A549 (cell line): ENCODE measurements at regions not wholly inside any gene's neighbourhood (a gene's known extent, or its start where the extent isn't known, plus 50 kb on each side); places are given as distances from the start of the nearest gene placed in this dataset.

Experiments
- ATAC-seq, 2 experiments: fragments of 200-7000 bp in 1 of 2; fragments of >200 bp in 1 of 2; cut with Nextera tagmentation in 1 of 2; cut with Tn5 transposase in 1 of 2; 3 replicates each; pipeline versions ENCODE4 v1.8.0 to v1.9.1; 2018 to 2020; ENCODE audit warnings: mild to moderate bottlenecking in 1 of 2, moderate library complexity in 1 of 2
- CTCF ChIA-PET: fragments of 300-600 bp; sonication (Branson Sonifier 250); formaldehyde crosslinking; extraction: SDS; loops from one replicate; lab custom pipeline; 2021; ENCODE audit warnings: antibody characterized with exemption, inconsistent platforms; lab: Yijun Ruan, JAX
- POLR2A ChIA-PET: fragments of 350-600 bp; formaldehyde crosslinking; extraction: SDS; loops from one replicate; lab custom pipeline; 2021; ENCODE audit warnings: antibody characterized with exemption, inconsistent platforms; lab: Yijun Ruan, JAX
- DNase-seq, 2 experiments: peaks; one replicate each; pipeline versions ENCODE4 v3.0.0 to v3.0.0-alpha.2; 2011 to 2016; ENCODE audit warnings: low read depth in 1 of 2, low spot score in 1 of 2
- FAIRE-seq: peaks from 2 replicates; lab custom pipeline; 2011; peaks lifted over from hg19 to GRCh38; lab: Jason Lieb, UNC
- H3K27ac ChIP-seq, 2 experiments: fragments of >200 bp; sonication (Bioruptor Twin); formaldehyde crosslinking; 3 replicates each; pipeline ENCODE4 v1.5.1; 2016 to 2017
- H3K4me1 ChIP-seq: fragments of >200 bp; sonication (Bioruptor Twin); formaldehyde crosslinking; 3 replicates; pipeline ENCODE4 v1.6.1; 2016
- H3K4me2 ChIP-seq: fragments of >200 bp; sonication (Bioruptor Twin); formaldehyde crosslinking; 3 replicates; pipeline ENCODE4 v1.6.1; 2016
- H3K4me3 ChIP-seq: fragments of >200 bp; sonication (Bioruptor Twin); formaldehyde crosslinking; 3 replicates; pipeline ENCODE4 v1.5.1; 2016
- H3K9me3 ChIP-seq: fragments of >200 bp; sonication (Bioruptor Twin); formaldehyde crosslinking; 3 replicates; pipeline ENCODE4 v1.6.1; 2016
- CBX8 ChIP-seq: fragments of 200-600 bp; sonication (generic); IDR thresholded peaks from 2 replicates; pipeline ENCODE4 v1.6.1; 2016
- CHD2 ChIP-seq: fragments of 150-350 bp; IDR thresholded peaks from 2 replicates; pipeline ENCODE4 v1.6.1; 2014; ENCODE audit warnings: low read length; ENCODE audit not compliant: partially characterized antibody
- EHMT2 ChIP-seq: fragments of 200-600 bp; sonication (generic); IDR thresholded peaks from 2 replicates; pipeline ENCODE4 v1.6.1; 2016; ENCODE audit warnings: antibody characterized with exemption, low read depth, mild to moderate bottlenecking, moderate library complexity
- EP300 ChIP-seq, 2 experiments: fragments of >200 bp; sonication (Bioruptor Twin); formaldehyde crosslinking; IDR thresholded peaks; 2 replicates in 1 of 2; 3 replicates in 1 of 2; pipeline ENCODE4 v1.6.1; 2016 to 2017
- ESRRA ChIP-seq: fragments of 150-350 bp; IDR thresholded peaks from 2 replicates; pipeline ENCODE4 v1.6.1; 2014; ENCODE audit warnings: mild to moderate bottlenecking, low read length, borderline replicate concordance
- FOSL2 ChIP-seq, 2 experiments: fragments of 450-650 bp in 1 of 2; fragments of >200 bp in 1 of 2; sonication (Bioruptor Twin) in 1 of 2; formaldehyde crosslinking; IDR thresholded peaks; 2 replicates each; pipeline versions ENCODE4 v1.5.0 to v1.6.1; 2016 to 2020; ENCODE audit warnings: mild to moderate bottlenecking in 1 of 2, moderate library complexity in 1 of 2
- FOXS1 ChIP-seq: fragments of 250-450 bp; sonication (Bioruptor Pico); IDR thresholded peaks from 2 replicates; pipeline ENCODE4 v1.5.0; 2020; ENCODE audit warnings: mild to moderate bottlenecking, moderate library complexity
- HDAC2 ChIP-seq: fragments of 200-600 bp; sonication (generic); IDR thresholded peaks from 2 replicates; pipeline ENCODE4 v1.6.1; 2016
- HOXB13 ChIP-seq: fragments of 250-450 bp; sonication (Bioruptor Pico); IDR thresholded peaks from 2 replicates; pipeline ENCODE4 v1.5.0; 2020; ENCODE audit warnings: low read depth, mild to moderate bottlenecking, moderate library complexity
- KDM1A ChIP-seq: fragments of 200-600 bp; sonication (generic); IDR thresholded peaks from 2 replicates; pipeline ENCODE4 v1.6.1; 2016; ENCODE audit warnings: low read depth, mild to moderate bottlenecking
- KDM5A ChIP-seq: fragments of 200-600 bp; sonication (generic); IDR thresholded peaks from 2 replicates; pipeline ENCODE4 v1.6.1; 2016; ENCODE audit warnings: antibody characterized with exemption, mild to moderate bottlenecking
- MAFK ChIP-seq: fragments of 450-650 bp; IDR thresholded peaks from 2 replicates; pipeline ENCODE4 v1.6.1; 2014; ENCODE audit not compliant: partially characterized antibody
- MAZ ChIP-seq: fragments of 150-350 bp; IDR thresholded peaks from 2 replicates; pipeline ENCODE4 v1.6.1; 2014; ENCODE audit warnings: antibody characterized with exemption, low read depth, low read length, borderline replicate concordance
- MYC ChIP-seq: IDR thresholded peaks from 2 replicates; pipeline ENCODE4 v1.6.1; 2012; ENCODE audit warnings: mild to moderate bottlenecking, inconsistent platforms, low read length, improper control_type of control experiment, borderline replicate concordance
- RARB ChIP-seq: fragments of 250-450 bp; sonication (Bioruptor Pico); IDR thresholded peaks from 2 replicates; pipeline ENCODE4 v1.8.0; 2021; ENCODE audit warnings: mild to moderate bottlenecking, moderate library complexity
- RCOR1 ChIP-seq: fragments of 150-350 bp; IDR thresholded peaks from 2 replicates; pipeline ENCODE4 v1.6.1; 2014; ENCODE audit warnings: antibody characterized with exemption, low read length, low read depth
- RFX5 ChIP-seq: fragments of 450-650 bp; IDR thresholded peaks from 2 replicates; pipeline ENCODE4 v1.7.1; 2014; ENCODE audit warnings: antibody characterized with exemption, mild to moderate bottlenecking, moderate library complexity
- SREBF2 ChIP-seq: fragments of 450-650 bp; IDR thresholded peaks from 2 replicates; pipeline ENCODE4 v1.6.1; 2014; ENCODE audit warnings: mild to moderate bottlenecking, moderate library complexity
- whole genome bisulfite sequencing: methylation state at CpG from one replicate; pipeline ENCODE4 v1.1.6; 2017; ENCODE audit errors: missing lambda C conversion rate; 5-methylcytosine and 5-hydroxymethylcytosine counted together
- TF ChIP-seq, protein P1 (sequence below): IDR thresholded peaks from 2 replicates; pipeline ENCODE4 v1.6.1; 2012; ENCODE audit warnings: low read depth, borderline replicate concordance
- TF ChIP-seq, protein P2 (sequence below): fragments of >200 bp; sonication (Bioruptor Twin); formaldehyde crosslinking; IDR thresholded peaks from 3 replicates; pipeline ENCODE4 v1.6.1; 2016
- TF ChIP-seq, protein P3 (sequence below): fragments of 450-650 bp; IDR thresholded peaks from 2 replicates; pipeline ENCODE4 v1.6.1; 2014; ENCODE audit warnings: antibody characterized with exemption
- TF ChIP-seq, protein P4 (sequence below): fragments of 250-450 bp; sonication (Bioruptor Pico); IDR thresholded peaks from 2 replicates; pipeline ENCODE4 v1.5.0; 2021; ENCODE audit warnings: mild to moderate bottlenecking, moderate library complexity, borderline replicate concordance
- TF ChIP-seq, protein P5 (sequence below): fragments of >200 bp; sonication (Bioruptor Twin); formaldehyde crosslinking; IDR thresholded peaks from 3 replicates; pipeline ENCODE4 v1.5.1; 2016

DNA sequence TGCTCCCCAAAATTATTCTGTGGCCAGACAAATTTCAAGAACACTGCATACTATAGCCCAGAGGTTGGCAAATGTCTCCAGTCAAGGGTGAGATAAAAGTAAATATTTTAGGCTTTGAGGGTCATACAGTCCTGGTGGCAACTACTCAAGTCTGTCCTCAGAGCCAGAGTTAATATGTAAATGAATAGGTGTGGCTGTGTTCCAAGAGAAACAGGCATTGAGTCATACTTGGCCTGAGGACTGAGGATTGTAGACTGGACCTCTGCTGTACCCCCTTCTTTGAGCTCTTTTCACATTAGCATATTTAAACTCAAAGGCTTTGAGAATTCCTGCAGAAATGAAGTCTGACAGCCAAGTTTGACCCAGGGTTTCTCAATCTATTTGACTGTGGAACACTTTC lies 129.2 kb upstream of the PTCH1 start:
- TF ChIP-seq, protein P1, sequence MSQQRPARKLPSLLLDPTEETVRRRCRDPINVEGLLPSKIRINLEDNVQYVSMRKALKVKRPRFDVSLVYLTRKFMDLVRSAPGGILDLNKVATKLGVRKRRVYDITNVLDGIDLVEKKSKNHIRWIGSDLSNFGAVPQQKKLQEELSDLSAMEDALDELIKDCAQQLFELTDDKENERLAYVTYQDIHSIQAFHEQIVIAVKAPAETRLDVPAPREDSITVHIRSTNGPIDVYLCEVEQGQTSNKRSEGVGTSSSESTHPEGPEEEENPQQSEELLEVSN = no peak
- TF ChIP-seq, protein P2, sequence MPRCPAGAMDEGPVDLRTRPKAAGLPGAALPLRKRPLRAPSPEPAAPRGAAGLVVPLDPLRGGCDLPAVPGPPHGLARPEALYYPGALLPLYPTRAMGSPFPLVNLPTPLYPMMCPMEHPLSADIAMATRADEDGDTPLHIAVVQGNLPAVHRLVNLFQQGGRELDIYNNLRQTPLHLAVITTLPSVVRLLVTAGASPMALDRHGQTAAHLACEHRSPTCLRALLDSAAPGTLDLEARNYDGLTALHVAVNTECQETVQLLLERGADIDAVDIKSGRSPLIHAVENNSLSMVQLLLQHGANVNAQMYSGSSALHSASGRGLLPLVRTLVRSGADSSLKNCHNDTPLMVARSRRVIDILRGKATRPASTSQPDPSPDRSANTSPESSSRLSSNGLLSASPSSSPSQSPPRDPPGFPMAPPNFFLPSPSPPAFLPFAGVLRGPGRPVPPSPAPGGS = no peak
- TF ChIP-seq HOXB13 (CRISPR knock-in tag) = no peak
- TF ChIP-seq, protein P3, sequence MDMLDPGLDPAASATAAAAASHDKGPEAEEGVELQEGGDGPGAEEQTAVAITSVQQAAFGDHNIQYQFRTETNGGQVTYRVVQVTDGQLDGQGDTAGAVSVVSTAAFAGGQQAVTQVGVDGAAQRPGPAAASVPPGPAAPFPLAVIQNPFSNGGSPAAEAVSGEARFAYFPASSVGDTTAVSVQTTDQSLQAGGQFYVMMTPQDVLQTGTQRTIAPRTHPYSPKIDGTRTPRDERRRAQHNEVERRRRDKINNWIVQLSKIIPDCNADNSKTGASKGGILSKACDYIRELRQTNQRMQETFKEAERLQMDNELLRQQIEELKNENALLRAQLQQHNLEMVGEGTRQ = no peak
- TF ChIP-seq SREBF2 = no peak
- no peak for TF ChIP-seq FOXS1 (CRISPR knock-in tag)
- no peak for TF ChIP-seq ESRRA
- TF ChIP-seq KDM1A = no peak
- TF ChIP-seq MYC = no peak
- no peak for TF ChIP-seq CBX8
- TF ChIP-seq EHMT2 = no peak
- TF ChIP-seq RARB = no peak
- TF ChIP-seq KDM5A = no peak
- DNase-seq (no peak), ATAC-seq (no peak), FAIRE-seq (no peak)
- H3K4me3 ChIP-seq = no peak overlapping the region
- H3K9me3 ChIP-seq = no peaks in the 10 kb centered on the region
- no peaks in the 10 kb centered on the region for H3K4me1 ChIP-seq
- POLR2A ChIA-PET = no interaction called here
- no peak overlapping the region for H3K4me2 ChIP-seq
- CTCF ChIA-PET = no interaction called here
- H3K27ac ChIP-seq = no peak overlapping the region

DNA sequence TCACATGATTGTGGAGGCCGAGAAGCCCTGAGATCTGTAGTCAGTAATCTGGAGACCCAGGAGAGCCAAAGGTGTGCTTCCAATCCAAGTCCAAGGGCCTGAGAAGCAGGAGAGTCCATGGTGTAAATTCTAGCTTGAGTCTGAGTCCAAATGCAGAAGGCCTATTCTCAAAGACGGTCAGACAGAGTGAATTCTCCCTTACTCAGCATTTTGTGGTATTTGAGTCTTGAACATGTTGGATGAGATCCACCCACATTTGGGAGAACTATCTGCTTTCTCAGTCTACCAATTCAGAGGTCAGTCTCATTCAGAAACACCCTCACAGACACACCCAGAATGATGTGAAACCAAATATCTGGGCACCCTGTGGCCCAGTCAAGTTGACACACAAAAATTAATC lies 128.8 kb upstream of the PTCH1 start:
- FAIRE-seq (no peak), DNase-seq (no peak), ATAC-seq (no peak)
- Histone ChIP-seq H3K27ac (no peak overlapping the region), H3K4me2 (no peak overlapping the region), H3K4me1 (no peaks in the 10 kb centered on the region), H3K9me3 (no peaks in the 10 kb centered on the region), H3K4me3 (no peak overlapping the region)
- POLR2A ChIA-PET = no interaction called here
- CTCF ChIA-PET = no interaction called here
- 83% methylated on average over 2 of the region's 2 CpGs for WGBS
- TF ChIP-seq CHD2 (no peak), MAFK (peak; percentile 92)
- TF ChIP-seq, protein P4, sequence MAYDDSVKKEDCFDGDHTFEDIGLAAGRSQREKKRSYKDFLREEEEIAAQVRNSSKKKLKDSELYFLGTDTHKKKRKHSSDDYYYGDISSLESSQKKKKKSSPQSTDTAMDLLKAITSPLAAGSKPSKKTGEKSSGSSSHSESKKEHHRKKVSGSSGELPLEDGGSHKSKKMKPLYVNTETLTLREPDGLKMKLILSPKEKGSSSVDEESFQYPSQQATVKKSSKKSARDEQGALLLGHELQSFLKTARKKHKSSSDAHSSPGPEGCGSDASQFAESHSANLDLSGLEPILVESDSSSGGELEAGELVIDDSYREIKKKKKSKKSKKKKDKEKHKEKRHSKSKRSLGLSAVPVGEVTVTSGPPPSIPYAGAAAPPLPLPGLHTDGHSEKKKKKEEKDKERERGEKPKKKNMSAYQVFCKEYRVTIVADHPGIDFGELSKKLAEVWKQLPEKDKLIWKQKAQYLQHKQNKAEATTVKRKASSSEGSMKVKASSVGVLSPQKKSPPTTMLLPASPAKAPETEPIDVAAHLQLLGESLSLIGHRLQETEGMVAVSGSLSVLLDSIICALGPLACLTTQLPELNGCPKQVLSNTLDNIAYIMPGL (CRISPR knock-in tag) = no peak

DNA sequence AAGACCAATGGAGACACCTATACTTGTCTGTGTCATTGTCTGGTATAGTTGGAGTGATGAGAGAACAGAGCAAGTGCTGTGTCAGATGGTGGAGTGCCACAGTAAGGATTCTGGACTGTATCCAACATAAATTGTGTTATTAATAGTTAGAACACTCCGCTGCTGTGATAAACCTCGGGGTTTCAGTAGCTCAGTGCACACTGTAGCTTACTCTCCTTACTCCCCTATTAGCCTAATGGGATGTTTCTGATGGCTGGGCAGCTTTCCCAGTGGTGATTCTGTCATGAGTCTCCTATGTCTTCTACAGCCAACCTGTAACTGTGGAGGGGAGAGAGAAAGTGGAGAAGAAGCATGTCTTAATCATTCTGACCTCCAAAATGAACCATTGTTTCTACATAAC lies 127.6 kb upstream of the PTCH1 start:
- FAIRE-seq = no peak
- H3K4me1 ChIP-seq = no peaks in the 10 kb centered on the region
- 32% methylated on average over 2 of the region's 2 CpGs for WGBS
- DNase-seq = no peak
- no peak for ATAC-seq
- H3K9me3 ChIP-seq = no peaks in the 10 kb centered on the region
- no peak overlapping the region for H3K4me3 ChIP-seq
- no peak overlapping the region for H3K27ac ChIP-seq
- ChIA-PET CTCF (no interaction called here), POLR2A (no interaction called here)
- no peak overlapping the region for H3K4me2 ChIP-seq
- TF ChIP-seq, protein P2 = no peak
- TF ChIP-seq FOSL2 (IDR thresholded peaks at IDR 0.05) (no peak), FOSL2 (CRISPR knock-in tag; IDR thresholded peaks at IDR 0.05) (no peak), HDAC2 (no peak), RFX5 (no peak), MAZ (no peak), HOXB13 (CRISPR knock-in tag) (no peak), EP300 (IDR thresholded peaks at IDR 0.05) (no peak), EHMT2 (no peak), RCOR1 (no peak), KDM5A (no peak)
- TF ChIP-seq, protein P5, sequence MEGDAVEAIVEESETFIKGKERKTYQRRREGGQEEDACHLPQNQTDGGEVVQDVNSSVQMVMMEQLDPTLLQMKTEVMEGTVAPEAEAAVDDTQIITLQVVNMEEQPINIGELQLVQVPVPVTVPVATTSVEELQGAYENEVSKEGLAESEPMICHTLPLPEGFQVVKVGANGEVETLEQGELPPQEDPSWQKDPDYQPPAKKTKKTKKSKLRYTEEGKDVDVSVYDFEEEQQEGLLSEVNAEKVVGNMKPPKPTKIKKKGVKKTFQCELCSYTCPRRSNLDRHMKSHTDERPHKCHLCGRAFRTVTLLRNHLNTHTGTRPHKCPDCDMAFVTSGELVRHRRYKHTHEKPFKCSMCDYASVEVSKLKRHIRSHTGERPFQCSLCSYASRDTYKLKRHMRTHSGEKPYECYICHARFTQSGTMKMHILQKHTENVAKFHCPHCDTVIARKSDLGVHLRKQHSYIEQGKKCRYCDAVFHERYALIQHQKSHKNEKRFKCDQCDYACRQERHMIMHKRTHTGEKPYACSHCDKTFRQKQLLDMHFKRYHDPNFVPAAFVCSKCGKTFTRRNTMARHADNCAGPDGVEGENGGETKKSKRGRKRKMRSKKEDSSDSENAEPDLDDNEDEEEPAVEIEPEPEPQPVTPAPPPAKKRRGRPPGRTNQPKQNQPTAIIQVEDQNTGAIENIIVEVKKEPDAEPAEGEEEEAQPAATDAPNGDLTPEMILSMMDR = no peak
